Calu3 (cell line): ENCODE measurements at regions not wholly inside any gene's neighbourhood (a gene's known extent, or its start where the extent isn't known, plus 50 kb on each side); places are given as distances from the start of the nearest gene placed in this dataset.

Experiments
- BruUV-seq: library from RNA; stranded (reverse); fragments of 400-500 nt; replicated peaks from 2 replicates; lab custom pipeline; 2021; lab: Mats Ljungman, UMichigan
- CTCF ChIA-PET: fragments of 300-600 bp; sonication (Branson Sonifier 250); formaldehyde crosslinking; loops from one replicate; lab custom pipeline; 2022; ENCODE audit warnings: antibody characterized with exemption; lab: Charles Lee
- DNase-seq: peaks from one replicate; pipeline ENCODE4 v3.0.0; 2022
- H3K27ac Mint-ChIP-seq: one replicate; pipeline ENCODE4 v1.8.0; 2022; ENCODE audit warnings: mixed read lengths; ENCODE audit not compliant: unreplicated experiment
- H3K27me3 Mint-ChIP-seq: one replicate; pipeline ENCODE4 v1.8.0; 2022; ENCODE audit warnings: mixed read lengths; ENCODE audit not compliant: unreplicated experiment
- H3K36me3 Mint-ChIP-seq: one replicate; pipeline ENCODE4 v1.8.0; 2022; ENCODE audit warnings: mild to moderate bottlenecking, moderate library complexity, mixed read lengths; ENCODE audit not compliant: insufficient read depth, unreplicated experiment
- H3K4me1 Mint-ChIP-seq: one replicate; pipeline ENCODE4 v1.8.0; 2022; ENCODE audit warnings: mild to moderate bottlenecking, low read depth, mixed read lengths; ENCODE audit not compliant: unreplicated experiment
- H3K4me3 Mint-ChIP-seq: one replicate; pipeline ENCODE4 v1.8.0; 2022; ENCODE audit warnings: mild to moderate bottlenecking, low read depth, moderate library complexity, mixed read lengths; ENCODE audit not compliant: unreplicated experiment
- H3K9me3 Mint-ChIP-seq: one replicate; pipeline ENCODE4 v1.8.0; 2022; ENCODE audit warnings: low read depth, mixed read lengths; ENCODE audit not compliant: unreplicated experiment
- intact Hi-C: fragments of 100-400 bp; cut with micrococcal nuclease; formaldehyde crosslinking; loops from one replicate; pipeline ENCODE4 v1.10.0; 2022; ENCODE audit not compliant: unreplicated experiment
- TF ChIP-seq, protein P1 (sequence below): fragments of 200-600 bp; IDR thresholded peaks from one replicate; pipeline ENCODE4 v1.8.0; 2022; ENCODE audit warnings: antibody characterized with exemption; ENCODE audit not compliant: unreplicated experiment

DNA sequence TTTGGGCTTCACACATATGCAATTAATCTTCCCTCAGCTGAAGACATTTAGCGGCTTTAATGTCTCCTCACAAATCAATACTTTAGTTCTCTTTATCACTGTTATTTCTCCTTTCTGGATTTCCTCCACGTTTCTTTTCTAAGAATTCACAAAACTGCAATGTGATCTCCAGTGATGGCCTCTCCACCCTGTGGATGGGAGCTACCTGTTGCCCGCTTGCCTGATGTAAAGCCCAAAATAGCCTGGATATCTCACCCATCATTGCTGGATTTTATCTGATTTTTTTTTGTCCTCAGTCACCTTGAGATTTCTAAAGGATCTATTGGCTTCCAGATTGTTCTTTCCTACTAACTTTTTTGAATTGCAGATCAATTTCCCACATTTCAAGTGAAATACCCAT, 129.3 kb upstream of the FAM241A start:
- DNase-seq = no peak
- Mint-ChIP-seq H3K4me1 (no peaks in the 10 kb centered on the region), H3K9me3 (no peaks in the 10 kb centered on the region), H3K27ac (no peak overlapping the region), H3K27me3 (no peaks in the 10 kb centered on the region), H3K36me3 (no peaks in the 10 kb centered on the region), H3K4me3 (no peak overlapping the region)
- TF ChIP-seq, protein P1, sequence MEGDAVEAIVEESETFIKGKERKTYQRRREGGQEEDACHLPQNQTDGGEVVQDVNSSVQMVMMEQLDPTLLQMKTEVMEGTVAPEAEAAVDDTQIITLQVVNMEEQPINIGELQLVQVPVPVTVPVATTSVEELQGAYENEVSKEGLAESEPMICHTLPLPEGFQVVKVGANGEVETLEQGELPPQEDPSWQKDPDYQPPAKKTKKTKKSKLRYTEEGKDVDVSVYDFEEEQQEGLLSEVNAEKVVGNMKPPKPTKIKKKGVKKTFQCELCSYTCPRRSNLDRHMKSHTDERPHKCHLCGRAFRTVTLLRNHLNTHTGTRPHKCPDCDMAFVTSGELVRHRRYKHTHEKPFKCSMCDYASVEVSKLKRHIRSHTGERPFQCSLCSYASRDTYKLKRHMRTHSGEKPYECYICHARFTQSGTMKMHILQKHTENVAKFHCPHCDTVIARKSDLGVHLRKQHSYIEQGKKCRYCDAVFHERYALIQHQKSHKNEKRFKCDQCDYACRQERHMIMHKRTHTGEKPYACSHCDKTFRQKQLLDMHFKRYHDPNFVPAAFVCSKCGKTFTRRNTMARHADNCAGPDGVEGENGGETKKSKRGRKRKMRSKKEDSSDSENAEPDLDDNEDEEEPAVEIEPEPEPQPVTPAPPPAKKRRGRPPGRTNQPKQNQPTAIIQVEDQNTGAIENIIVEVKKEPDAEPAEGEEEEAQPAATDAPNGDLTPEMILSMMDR = no peak
- CTCF ChIA-PET = no interaction called here
- intact Hi-C loops = no loop called here
- BruUV-seq = no TSS peak

DNA sequence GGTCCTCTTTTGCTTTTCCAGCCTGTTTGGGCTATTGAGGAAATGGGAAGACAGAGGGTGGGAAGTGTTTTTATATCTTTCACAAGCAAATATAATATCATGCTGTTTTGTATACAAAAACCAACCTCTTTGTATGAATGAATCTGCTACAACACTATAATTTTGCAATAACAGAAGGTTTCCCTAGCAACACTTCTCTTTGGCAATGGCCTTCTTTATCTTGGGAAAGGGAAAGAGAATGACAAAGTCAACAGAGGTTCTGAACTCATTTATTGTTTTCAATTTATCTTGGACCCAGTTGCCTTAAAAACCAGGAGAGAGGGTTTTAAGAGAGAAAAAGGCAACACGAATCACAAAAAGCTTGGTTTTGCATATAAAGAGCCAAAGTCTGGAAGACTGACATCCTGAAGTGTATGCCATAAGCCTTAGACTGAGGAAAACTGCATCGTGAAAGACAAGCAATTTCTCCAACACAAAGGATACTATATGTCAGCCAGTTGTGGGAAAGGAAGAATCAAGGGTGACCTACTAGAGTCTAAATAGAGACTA, 121.8 kb upstream of the FAM241A start:
- no peaks in the 10 kb centered on the region for H3K27me3 Mint-ChIP-seq
- CTCF ChIA-PET = no interaction called here
- H3K27ac Mint-ChIP-seq = no peak overlapping the region
- H3K4me1 Mint-ChIP-seq = no peaks in the 10 kb centered on the region
- no peaks in the 10 kb centered on the region for H3K9me3 Mint-ChIP-seq
- no peaks in the 10 kb centered on the region for H3K36me3 Mint-ChIP-seq
- DNase-seq = no peak
- BruUV-seq = no TSS peak
- TF ChIP-seq, protein P1 = no peak
- intact Hi-C loops = no loop called here
- H3K4me3 Mint-ChIP-seq = no peak overlapping the region

DNA sequence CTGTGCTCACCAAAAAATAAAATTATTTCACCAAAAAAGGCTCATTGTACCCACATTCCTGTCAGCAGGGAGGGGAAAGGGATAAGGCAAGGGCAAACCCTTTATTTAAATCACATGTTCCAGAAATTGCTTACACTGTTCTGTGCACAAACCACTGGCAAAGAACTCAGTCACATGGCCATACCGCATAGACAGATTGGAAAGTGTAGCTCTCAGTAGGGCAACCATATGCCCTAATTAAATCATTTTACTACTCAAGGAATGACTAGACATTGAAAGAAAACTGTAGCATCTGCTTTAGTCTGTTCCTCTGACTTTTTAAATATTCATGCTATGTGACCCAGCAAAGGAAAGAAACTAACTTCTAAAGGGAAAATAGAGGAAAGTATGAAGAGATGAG, 119.2 kb upstream of the FAM241A start:
- Mint-ChIP-seq H3K9me3 (no peaks in the 10 kb centered on the region), H3K27me3 (no peaks in the 10 kb centered on the region), H3K36me3 (no peaks in the 10 kb centered on the region), H3K4me1 (no peaks in the 10 kb centered on the region), H3K4me3 (no peak overlapping the region), H3K27ac (no peak overlapping the region)
- TF ChIP-seq, protein P1 = no peak
- CTCF ChIA-PET = no interaction called here
- no TSS peak for BruUV-seq
- DNase-seq = no peak
- intact Hi-C loops = no loop called here

DNA sequence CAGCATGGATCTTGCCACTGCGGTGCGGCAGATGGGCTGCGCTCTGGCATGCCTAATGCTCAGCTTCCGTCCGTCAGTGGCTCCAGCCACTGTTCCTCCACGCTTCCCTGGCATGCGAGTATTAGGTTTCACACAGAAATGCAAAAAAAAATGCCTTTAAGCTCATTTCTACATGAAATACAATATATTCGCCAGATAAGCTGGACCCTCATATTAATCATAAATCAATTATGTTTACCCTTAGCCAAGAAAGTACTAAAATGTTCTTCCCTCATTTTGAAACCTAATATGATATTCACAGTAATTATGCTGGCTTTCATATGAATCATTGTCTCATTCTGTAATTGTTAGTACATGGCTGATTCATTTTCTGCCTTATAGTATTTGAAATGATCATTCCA, 115.5 kb upstream of the FAM241A start:
- H3K27ac Mint-ChIP-seq = no peak overlapping the region
- BruUV-seq = no TSS peak
- TF ChIP-seq, protein P1 = no peak
- H3K27me3 Mint-ChIP-seq = no peaks in the 10 kb centered on the region
- intact Hi-C loops = loop anchor here (2.0 to 5.0 kb wide), 2 partner anchors 172 to 387 kb away; no protein-coding TSS in a partner anchor
- H3K4me3 Mint-ChIP-seq = no peak overlapping the region
- CTCF ChIA-PET = no interaction called here
- H3K36me3 Mint-ChIP-seq = no peaks in the 10 kb centered on the region
- no peak for DNase-seq
- H3K9me3 Mint-ChIP-seq = no peaks in the 10 kb centered on the region
- H3K4me1 Mint-ChIP-seq = no peaks in the 10 kb centered on the region
